HG03064 (cell line): ENCODE measurements at regions not wholly inside any gene's neighbourhood (a gene's known extent, or its start where the extent isn't known, plus 50 kb on each side); places are given as distances from the start of the nearest gene placed in this dataset.

Experiments
- ATAC-seq: cut with Tn5 transposase; IDR thresholded peaks from one replicate; pipeline ENCODE4 v1.9.1; 2021; ENCODE audit warnings: low read depth; ENCODE audit not compliant: unreplicated experiment

DNA sequence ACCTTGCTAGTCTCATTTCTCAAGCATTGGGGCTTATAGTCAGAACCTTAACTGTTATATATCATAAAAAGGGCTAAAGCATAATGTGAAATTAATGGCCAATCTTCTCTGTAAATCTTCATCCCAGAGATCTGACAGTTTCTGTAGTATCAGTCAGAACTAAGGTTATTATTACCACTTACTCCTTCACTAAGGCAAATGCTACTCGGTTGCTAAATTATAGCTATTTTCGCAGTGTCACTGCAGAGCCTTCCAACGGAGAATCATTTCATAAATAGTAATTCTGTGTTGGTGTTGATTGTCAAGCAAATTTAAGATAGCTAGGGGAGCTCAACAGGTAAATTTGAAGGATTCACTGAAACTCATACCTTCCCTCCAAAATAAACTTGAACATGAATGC lies 258.0 kb downstream of the METTL4 start:
- ATAC-seq: no peak

DNA sequence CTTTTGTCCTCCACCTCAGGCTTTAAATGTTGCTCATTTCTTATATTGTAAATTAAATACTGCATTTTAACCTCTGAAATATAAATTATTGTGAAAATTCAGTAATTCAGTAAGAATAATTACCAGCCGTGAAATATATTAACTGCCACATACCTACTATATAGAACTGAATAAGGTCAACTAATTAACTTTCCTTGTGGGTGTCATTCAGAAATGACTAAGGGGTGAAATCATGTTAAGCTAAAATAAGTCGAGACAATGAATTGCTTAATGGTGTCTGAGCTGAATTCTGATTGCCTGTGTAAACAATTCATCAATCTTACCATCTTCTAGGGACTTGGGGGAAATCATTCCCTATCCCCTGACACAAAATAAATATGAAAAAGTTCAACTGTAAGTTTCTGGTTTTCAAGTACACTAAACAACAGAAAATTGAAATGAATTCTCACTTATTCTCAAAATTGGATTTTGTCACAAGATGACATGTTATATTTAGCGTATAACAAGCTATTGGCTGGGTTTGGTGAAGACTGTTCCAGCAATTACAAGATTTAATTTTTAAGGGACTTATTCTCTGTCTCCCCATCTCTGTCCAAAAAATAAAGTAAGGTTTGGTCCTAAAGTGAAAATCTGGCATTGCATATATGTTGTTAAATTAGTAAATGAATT lies 255.1 kb downstream of the METTL4 start:
- no peak for ATAC-seq

DNA sequence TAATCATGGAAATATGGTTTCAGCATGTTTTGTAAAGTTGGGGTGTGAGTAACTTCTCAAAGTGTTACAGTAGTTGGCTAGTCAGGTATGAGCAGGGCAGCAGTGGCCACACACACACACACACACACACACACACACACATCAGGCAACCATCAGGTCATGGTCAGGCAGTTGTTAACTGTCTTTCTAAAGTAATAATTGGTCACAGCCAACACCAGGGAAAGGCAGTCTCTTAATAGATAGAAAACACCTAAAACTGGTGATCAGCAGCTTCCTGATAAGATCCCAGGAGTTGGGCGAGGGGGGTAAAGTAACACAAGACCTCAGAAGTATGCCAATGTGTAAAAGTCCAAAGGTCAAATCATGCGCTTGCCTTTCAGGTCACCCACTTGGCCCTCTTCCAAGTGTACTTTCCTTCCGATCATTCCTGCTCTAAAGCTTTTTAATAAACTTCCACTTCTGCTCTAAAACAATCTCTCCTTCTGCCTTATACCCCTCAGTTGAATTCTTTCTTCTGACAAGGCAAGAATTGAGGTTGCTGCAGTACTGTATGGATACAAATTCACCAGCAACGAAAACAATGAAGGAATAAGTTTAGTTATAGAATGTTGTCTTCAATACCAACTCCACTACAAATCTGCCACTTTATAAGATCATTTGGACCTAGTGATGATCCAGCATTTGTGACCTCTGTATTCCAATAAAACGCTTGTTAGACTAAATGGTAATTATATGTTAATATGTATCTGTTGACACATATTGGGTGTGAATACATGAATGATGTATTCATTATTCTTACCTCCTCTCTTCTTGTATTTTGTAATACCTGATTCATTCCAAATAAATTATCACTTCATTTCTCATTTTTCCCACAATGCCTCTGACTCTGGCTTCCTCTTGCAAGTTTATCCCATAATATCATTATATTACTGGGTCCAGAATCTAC lies 254.3 kb downstream of the METTL4 start:
- ATAC-seq: no peak

DNA sequence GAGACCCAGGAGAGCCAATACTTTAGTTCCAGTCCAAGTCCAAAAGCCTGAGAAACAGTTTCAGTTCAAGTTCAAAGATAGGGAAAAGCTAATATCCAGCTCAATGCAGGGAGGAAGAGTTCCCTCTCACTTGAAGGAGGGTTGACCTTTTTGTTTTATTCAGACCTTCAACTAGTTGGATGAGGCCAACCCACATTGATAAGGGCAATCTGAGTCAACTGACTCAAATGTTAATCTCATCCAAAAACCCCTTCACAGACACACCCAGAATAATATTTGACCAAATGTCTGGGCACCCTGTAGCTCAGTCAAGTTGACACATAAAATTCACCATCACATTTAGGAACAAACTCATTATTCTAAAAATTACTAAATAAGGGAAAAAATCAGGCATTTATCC lies 246.8 kb downstream of the METTL4 start:
- no peak for ATAC-seq

DNA sequence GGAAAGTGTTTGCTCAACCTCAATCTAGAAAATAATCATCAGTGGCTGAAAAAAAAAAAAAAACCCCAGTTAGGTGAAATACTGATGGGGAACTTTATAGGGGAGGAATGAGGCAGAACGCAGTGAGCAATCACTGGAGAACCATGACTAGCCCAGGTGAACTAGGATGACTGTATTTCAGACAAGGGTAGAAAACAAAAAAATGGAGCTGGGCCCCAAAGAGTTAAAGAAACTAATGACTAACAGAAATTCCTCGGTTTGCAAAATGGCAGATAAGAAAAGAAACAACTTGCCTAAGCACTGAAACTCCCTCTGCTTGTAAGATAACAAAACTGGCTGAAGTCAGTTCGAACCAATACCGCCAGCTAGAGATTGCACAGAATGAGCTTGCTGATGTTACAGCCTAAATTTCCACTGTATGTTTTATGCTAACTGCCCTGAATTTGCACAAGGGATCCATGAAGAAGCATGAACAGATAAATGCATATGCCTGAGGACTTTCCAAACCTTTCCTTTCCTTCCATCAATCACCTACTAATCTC lies 245.9 kb downstream of the METTL4 start:
- no peak for ATAC-seq

DNA sequence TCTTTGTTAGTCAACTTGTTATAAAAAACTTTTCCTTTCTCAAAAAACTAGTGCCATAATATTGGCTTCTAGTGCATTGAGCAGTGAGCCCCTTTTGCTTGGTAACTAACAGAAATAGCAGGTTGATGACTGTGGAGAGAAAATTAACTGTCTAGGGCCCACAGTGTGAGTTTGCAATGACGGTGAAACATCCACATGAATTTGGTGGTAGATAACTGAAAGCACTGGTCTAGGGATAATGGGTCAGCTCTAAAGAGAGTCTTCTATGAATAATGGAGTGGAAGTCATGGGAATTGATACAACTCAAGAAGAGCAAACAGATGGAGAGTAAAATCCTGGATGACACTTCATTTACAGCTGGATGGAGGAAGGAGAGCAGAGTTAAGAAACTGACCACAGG lies 245.4 kb downstream of the METTL4 start:
- ATAC-seq: no peak

DNA sequence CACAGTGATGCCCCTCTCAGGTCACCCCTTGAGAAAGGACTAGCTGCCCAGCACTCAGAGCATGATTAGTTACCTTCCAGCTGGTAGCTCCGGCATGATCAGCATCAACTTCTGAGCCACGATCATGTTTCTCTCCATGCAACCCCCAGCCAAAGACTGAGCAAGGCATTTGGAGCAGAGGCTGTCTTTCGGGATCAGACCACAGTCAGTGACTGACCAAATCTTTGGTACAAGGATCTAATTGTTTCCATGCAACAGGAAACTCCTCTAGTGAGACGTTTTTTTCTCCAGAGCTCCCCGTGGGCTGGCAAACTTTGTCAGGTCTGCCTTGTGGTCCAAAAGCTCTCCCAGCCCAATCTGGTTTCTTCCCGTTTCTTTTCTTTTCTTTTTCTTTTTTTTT lies 244.3 kb downstream of the METTL4 start:
- ATAC-seq: no peak

DNA sequence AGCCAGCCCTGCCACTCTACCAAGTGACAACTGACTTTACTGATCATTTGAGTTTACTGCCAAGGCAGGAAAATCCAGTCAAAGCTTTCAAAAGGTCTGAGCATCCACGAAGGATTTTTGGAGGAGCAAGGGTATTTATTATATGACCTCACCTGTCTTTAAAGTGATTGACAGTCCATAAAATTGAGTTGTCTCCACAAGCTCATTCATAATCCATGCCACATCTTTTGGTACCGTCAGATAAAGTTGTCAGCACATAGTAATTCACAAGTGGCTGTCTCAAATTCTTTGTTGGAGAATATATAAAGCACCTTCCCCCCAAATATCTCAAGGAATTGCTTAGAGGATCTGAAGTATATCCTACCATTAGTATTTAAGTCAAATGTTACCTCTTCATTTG lies 240.5 kb downstream of the METTL4 start:
- no peak for ATAC-seq

DNA sequence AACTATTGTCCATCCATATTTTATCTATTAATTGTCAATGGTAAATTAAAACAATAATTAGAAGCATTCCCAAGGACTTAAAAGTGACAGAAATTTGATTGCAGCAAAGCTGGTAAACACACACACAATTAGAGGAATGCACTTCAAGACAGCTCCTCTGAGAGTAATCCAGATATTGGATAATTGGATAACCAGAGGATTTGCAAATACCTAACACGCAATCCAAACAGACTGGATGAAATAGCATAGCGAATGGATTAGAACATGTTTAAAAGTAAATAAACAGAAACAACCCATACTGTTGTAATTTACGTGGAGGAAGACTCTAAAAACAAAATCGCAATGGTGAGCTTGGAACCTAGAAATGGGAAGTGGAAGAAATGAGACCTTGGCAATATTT lies 239.8 kb downstream of the METTL4 start:
- no peak for ATAC-seq

DNA sequence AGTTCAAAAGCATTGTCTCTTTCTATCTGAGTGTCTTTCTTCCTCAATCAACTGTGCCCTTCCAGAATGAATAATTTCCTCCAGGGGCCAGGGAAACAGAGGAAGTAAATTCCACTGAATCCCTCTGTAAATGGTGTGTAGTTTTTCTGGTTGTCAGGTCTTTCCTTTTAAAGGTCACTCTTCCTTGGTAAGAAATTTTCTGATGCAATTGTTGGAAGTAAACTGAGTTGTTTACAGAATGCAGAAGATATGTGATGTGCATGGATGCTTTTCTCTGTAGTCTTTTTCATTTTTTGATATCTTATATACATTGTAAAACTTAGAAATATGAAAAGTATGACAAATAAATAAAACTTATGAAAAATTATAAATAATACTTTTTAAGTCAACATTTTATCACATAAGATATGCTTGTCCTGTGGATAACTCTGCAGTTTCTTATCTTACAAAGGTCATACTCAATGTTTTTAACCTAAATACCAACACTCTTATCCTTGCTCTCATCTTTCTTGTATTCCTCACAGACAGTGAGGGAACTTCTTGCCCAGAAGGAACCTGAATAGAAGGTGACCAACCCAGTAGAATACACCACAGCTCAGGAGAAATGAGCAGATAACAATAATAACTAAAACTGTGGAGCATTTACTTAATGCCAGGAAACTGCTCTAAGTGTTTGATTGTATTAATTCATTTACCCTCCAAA lies 234.5 kb downstream of the METTL4 start:
- ATAC-seq: no peak

DNA sequence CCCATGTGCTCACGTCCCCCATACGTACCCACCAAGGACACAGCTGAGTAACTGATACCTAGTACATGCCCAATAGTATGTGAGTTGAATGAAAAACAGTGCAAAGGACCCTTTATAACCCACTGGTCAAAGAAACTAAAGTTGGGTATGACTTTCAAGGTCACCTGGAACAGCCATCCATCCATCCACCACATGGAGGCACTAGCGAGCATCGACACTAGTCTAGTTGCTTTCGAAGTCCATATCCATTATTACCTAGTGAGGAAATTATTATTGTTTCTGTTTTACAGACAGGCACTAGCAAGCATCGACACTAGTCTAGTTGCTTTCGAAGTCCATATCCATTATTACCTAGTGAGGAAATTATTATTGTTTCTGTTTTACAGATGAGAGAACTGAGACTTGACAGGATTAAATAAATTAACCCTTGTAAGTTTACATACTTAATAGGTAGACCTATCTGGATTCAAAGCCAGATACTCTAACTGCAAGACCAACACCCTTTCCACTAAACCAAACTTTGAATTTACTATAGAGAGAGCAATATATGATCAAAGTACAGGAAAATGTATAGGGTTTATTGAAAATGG lies 233.7 kb downstream of the METTL4 start:
- no peak for ATAC-seq

DNA sequence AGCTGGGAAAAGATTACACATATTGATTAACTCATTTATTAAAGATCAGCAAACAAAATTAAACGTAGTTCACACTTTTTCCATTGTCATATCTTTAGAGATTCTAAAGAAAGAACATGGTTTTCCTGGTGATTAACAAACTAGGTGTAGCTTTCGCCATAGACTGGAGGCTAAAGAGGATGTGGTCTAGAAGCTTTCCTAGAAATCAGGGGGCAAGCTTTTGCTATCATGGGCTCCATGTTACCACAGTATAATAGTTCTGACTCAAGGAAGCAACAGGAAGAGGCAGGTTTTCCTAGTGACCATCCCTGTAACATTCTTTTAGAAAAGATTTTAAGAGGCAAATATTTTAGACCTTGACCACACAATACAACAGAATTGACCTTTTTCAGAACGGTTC lies 232.7 kb downstream of the METTL4 start:
- no peak for ATAC-seq

DNA sequence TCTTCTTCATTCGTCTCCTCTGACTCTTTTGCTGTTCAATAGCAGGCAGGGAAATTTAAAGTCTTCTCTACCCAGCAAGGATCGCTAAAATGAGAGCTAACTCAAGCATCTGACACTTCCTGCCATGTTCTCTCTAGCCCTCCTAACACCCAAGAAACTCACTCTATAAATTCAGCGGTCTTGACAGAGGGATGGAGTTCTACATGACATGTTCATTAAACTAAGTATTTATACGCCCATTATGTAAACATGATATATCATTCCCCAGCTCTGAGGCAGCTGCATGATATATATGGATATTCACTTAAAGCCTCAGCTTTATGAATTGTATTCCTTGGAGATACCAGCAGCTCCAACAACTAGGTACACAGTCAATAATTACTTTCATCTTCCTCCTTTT lies 231.0 kb downstream of the METTL4 start:
- no peak for ATAC-seq

DNA sequence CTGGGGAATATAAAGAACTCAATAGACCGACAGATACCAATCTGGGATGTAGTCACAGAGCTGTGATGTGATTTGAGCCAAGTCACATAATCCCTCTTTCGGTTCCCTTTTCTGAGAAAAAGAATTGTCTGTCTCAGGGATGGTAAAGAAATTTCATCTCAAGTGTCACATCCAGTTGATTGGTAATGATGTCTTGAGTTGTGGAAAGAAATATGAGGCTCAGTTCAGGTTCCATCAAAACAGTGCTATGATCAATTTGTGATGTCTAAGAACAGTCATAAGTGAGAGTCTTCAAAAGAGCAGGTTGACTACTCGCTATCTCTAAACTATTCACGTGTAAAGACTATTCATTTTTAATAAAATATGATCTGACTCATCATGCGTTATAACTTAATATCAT lies 223.3 kb downstream of the METTL4 start:
- ATAC-seq: no peak

DNA sequence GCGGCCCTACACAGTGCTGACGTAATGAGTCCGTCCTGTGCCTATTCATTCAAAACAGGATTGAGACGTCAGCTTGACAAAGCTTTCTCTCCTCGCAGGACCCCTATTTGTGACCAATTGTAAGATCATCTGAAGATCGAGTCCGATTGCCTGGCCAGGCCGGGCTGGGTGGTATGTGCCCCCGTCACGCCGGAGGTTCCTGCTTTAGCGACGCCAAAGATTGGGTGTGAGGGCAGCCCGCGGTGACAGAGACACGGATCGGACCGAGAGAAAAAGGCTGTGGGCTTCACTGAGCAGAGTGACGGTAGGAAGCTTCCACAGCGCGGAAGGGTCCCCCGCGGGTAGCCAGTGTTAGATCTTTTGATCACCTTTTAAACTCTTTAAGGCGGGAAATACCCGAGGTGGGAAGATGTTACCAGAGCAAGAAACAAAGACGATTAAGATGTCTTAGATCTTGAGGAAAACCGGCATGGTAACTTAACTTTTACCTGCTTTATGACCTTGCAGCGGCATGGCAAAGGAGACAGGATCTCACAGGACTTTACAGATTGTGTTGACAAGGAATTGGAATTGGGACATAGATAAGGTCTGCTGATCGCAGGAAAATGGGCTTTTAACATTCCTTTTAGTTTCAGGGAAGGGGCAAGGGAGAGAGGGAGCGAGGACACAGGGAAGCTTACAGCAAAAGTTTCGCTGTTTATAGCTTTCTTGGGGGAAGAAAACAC lies 220.0 kb downstream of the METTL4 start:
- ATAC-seq: no peak

DNA sequence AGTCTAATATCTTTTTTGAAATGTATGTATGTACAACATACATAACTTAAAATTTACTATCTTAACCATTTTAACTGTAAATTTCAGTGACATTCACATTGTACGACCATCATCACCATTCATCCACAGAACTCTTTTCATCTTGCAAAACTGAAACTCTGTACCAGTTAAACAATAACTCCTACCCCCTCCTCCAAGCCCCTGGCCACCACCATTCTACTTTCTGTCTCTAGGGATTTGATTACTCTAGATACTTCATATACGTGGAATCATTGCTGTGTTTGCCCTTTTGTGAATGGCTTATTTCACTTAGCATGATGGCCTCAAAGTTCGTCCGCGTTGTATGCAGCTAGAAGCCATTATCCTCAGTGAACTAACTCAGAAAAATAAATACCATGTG lies 217.0 kb downstream of the METTL4 start:
- no peak for ATAC-seq

DNA sequence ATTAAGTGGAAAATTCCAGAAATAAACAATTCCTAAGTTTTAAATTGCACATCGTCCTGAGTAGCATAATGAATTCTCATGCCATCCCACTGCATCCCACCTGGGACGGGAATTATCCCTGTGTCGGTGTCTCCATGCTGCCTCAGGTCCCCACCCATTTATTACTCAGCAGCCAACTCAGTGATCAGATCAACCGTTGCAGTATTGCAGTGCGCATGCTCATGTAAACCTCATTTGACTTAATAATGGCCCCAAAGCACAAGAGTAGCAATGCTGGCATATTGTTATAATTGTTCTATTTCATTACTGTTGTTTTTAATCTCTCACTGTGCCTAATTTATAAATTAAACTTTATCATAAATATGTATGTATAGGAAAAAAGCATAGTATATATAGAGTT lies 214.4 kb downstream of the METTL4 start:
- ATAC-seq: no peak

DNA sequence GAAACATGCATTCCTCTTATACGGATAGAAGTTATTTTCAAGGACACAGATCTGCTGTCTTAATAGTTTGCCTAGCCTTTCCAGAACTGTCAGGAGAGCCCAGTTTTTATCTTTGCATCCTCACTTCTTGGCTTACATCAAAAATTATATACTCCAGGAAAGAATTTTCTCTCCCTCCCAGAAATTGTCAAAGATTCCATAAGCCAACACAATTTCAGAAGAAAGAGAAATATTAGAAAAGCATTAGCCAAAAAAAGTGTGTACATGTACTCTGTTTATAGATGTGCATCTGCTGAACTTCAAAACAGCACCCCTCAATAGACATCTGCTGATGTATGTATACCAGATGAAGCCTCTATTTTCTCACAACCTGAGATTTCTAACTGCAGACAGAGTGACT lies 210.4 kb downstream of the METTL4 start:
- no peak for ATAC-seq

DNA sequence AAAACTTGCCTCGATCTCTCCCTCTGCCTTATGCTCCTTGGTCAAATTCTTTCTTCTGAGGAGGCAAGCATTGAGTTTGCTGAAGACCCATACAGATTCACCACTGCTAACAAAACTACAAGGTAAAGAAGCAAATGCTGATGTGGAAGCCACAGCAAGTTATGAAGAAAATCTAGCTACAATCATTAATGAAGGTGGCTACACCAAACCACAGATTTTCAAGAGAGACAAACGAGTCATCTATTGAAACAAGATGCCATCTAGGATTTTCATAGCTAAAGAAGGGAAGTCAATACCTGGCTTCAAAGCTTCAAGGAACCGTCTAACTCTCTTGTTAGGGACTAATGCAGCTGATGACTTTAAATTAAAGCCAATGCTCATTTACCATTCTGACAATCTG lies 203.2 kb downstream of the METTL4 start:
- ATAC-seq: no peak

DNA sequence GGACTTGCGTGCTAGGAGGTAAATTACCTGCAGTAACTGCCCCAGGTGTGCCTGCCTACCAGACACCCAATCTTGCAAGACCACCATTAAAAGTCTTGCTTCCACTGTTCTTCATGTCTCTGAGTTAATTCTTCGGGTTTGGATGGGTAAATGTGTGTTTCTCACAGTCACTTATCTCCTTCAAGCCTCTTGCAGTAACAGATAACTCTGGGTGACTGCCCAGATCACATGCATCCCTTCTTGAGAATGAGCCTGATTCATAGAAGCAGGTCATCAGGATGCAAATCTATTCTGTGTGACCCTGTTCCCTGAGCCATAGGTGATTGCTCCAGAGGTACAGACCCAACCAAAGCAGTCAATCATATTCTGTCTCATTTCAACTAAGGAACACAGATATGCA lies 194.6 kb downstream of the METTL4 start:
- no peak for ATAC-seq
